Panc1 (cell line): ENCODE measurements at regions not wholly inside any gene's neighbourhood (a gene's known extent, or its start where the extent isn't known, plus 50 kb on each side); places are given as distances from the start of the nearest gene placed in this dataset.

Experiments used
- ATAC-seq: fragments of 200-7000 bp; cut with Tn5 transposase; 2 replicates; pipeline ENCODE4 v1.9.1; 2020; ENCODE audit warnings: mild to moderate bottlenecking, moderate library complexity
- BruUV-seq: library from RNA; stranded (reverse); fragments of 400-500 nt; replicated peaks from 2 replicates; lab custom pipeline; 2021; lab: Mats Ljungman, UMichigan
- CTCF ChIA-PET: fragments of 300-600 bp; sonication (Branson Sonifier 250); formaldehyde crosslinking; loops from one replicate; lab custom pipeline; 2022; ENCODE audit warnings: antibody characterized with exemption; lab: Charles Lee
- POLR2A ChIA-PET: fragments of 300-600 bp; sonication (Branson Sonifier 250); formaldehyde crosslinking; loops from one replicate; lab custom pipeline; 2022; ENCODE audit warnings: antibody characterized with exemption; lab: Charles Lee
- DNase-seq: peaks from one replicate; pipeline ENCODE4 v3.0.0-alpha.2; 2010; ENCODE audit warnings: low read depth, low spot score
- H3K27ac ChIP-seq: 2 replicates; pipeline ENCODE4 v1.5.1; 2011; ENCODE audit warnings: mild to moderate bottlenecking, low read length, inconsistent platforms
- H3K27me3 ChIP-seq: fragments of 200-500 bp; sonication (Bioruptor generic); 2 replicates; pipeline ENCODE4 v1.6.0; 2014; ENCODE audit warnings: low read length, inconsistent platforms; ENCODE audit not compliant: control insufficient read depth, insufficient read depth
- H3K36me3 ChIP-seq: fragments of 200-500 bp; sonication (Bioruptor generic); 2 replicates; pipeline ENCODE4 v1.5.1; 2014; ENCODE audit warnings: inconsistent platforms, mild to moderate bottlenecking, low read length, moderate library complexity; ENCODE audit not compliant: control insufficient read depth, insufficient read depth
- H3K4me1 ChIP-seq: 2 replicates; pipeline ENCODE4 v1.5.1; 2011; ENCODE audit warnings: inconsistent platforms, mild to moderate bottlenecking, low read length, moderate library complexity; ENCODE audit not compliant: control insufficient read depth, insufficient read depth
- H3K4me3 ChIP-seq, 2 experiments: 2 replicates each; pipeline ENCODE4 v1.5.1; 2011 to 2012; ENCODE audit warnings: low read depth in 2 of 2, low read length in 2 of 2, mild to moderate bottlenecking in 2 of 2, inconsistent platforms in 1 of 2, moderate library complexity in 1 of 2
- H3K9me3 ChIP-seq: fragments of 200-500 bp; sonication (Bioruptor generic); 2 replicates; pipeline ENCODE4 v1.5.1; 2014; ENCODE audit warnings: low read depth, mild to moderate bottlenecking, inconsistent platforms, low read length, moderate library complexity; ENCODE audit not compliant: control insufficient read depth, insufficient read depth
- POLR2AphosphoS5 ChIP-seq: IDR thresholded peaks from 2 replicates; pipeline ENCODE4 v1.6.1; 2012; ENCODE audit warnings: mild to moderate bottlenecking, low read depth, low read length, moderate library complexity
- REST ChIP-seq, 2 experiments: IDR thresholded peaks; 2 replicates each; pipeline ENCODE4 v1.6.1; 2011 to 2012; ENCODE audit warnings: low read depth in 2 of 2, control low read depth in 1 of 2, low read length in 1 of 2, mild to moderate bottlenecking in 1 of 2, moderate library complexity in 1 of 2; ENCODE audit not compliant: insufficient read depth in 1 of 2
- SIN3A ChIP-seq: IDR thresholded peaks from 2 replicates; pipeline ENCODE4 v1.6.1; 2012; ENCODE audit warnings: low read depth, mild to moderate bottlenecking, low read length, moderate library complexity, borderline replicate concordance; ENCODE audit not compliant: insufficient read depth
- TCF7L2 ChIP-seq: IDR thresholded peaks from 2 replicates; pipeline ENCODE4 v1.6.1; 2011; ENCODE audit warnings: mild to moderate bottlenecking, low read depth, low read length, inconsistent platforms
- in situ Hi-C: cut with HindIII; loops from 2 replicates; pipeline ENCODE4 v1.10.0; 2016; ENCODE audit warnings: low sequenced_read_pairs, low pct_unique_long_range_greater_than_20kb
- intact Hi-C: fragments of 100-400 bp; cut with micrococcal nuclease; formaldehyde crosslinking; loops from one replicate; pipeline ENCODE4 v1.10.0; 2022; ENCODE audit not compliant: unreplicated experiment
- TF ChIP-seq, protein P1 (sequence below): fragments of 450-650 bp; IDR thresholded peaks from 2 replicates; pipeline ENCODE4 v1.5.1; 2017; ENCODE audit warnings: mild to moderate bottlenecking

GRCh38 chr1:72419229-72419628 lies 136.9 kb upstream of the NEGR1 start:
- Histone ChIP-seq H3K9me3 (no peaks in the 10 kb centered on the region), H3K4me3 (no peak overlapping the region), H3K36me3 (no peaks in the 10 kb centered on the region), H3K4me1 (no peaks in the 10 kb centered on the region), H3K27me3 (no peaks in the 10 kb centered on the region), H3K27ac (no peak overlapping the region)
- ATAC-seq (no peak), DNase-seq (no peak)
- TF ChIP-seq SIN3A (no peak), POLR2AphosphoS5 (no peak), TCF7L2 (no peak), REST (IDR thresholded peaks at IDR 0.05; ENCODE audit: insufficient read depth in 1 of 2, low read depth in 2 of 2, low read length in 1 of 2) (no peak)
- TF ChIP-seq, protein P1, sequence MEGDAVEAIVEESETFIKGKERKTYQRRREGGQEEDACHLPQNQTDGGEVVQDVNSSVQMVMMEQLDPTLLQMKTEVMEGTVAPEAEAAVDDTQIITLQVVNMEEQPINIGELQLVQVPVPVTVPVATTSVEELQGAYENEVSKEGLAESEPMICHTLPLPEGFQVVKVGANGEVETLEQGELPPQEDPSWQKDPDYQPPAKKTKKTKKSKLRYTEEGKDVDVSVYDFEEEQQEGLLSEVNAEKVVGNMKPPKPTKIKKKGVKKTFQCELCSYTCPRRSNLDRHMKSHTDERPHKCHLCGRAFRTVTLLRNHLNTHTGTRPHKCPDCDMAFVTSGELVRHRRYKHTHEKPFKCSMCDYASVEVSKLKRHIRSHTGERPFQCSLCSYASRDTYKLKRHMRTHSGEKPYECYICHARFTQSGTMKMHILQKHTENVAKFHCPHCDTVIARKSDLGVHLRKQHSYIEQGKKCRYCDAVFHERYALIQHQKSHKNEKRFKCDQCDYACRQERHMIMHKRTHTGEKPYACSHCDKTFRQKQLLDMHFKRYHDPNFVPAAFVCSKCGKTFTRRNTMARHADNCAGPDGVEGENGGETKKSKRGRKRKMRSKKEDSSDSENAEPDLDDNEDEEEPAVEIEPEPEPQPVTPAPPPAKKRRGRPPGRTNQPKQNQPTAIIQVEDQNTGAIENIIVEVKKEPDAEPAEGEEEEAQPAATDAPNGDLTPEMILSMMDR: no peak
- BruUV-seq: no TSS peak
- intact Hi-C loops (no loop called here), in situ Hi-C loops (no loop called here)
- CTCF ChIA-PET: no interaction called here
- POLR2A ChIA-PET: no interaction called here

GRCh38 chr1:72412286-72412685 lies 129.9 kb upstream of the NEGR1 start:
- no peaks in the 10 kb centered on the region for H3K9me3 ChIP-seq
- H3K27me3 ChIP-seq: no peaks in the 10 kb centered on the region
- in situ Hi-C loops (no loop called here), intact Hi-C loops (no loop called here)
- DNase-seq (no peak), ATAC-seq (no peak)
- BruUV-seq: no TSS peak
- no peaks in the 10 kb centered on the region for H3K36me3 ChIP-seq
- no peak overlapping the region for H3K4me3 ChIP-seq
- CTCF ChIA-PET: no interaction called here
- TF ChIP-seq SIN3A (no peak), REST (IDR thresholded peaks at IDR 0.05; ENCODE audit: insufficient read depth in 1 of 2, low read depth in 2 of 2, low read length in 1 of 2) (no peak), POLR2AphosphoS5 (no peak), TCF7L2 (no peak)
- TF ChIP-seq, protein P1: no peak
- H3K27ac ChIP-seq: no peak overlapping the region
- POLR2A ChIA-PET: no interaction called here
- no peaks in the 10 kb centered on the region for H3K4me1 ChIP-seq
